HG02973 (cell line): ENCODE measurements at regions not wholly inside any gene's neighbourhood (a gene's known extent, or its start where the extent isn't known, plus 50 kb on each side); places are given as distances from the start of the nearest gene placed in this dataset.
"Not testable (repeated sequence)": the region's sequence is repeated elsewhere in the genome, so short reads cannot be mapped to it uniquely, and the experiment has no call there.

Source experiments
- ATAC-seq: cut with Tn5 transposase; IDR thresholded peaks from one replicate; pipeline ENCODE4 v1.9.1; 2021; ENCODE audit warnings: moderate library complexity; ENCODE audit not compliant: unreplicated experiment

GRCh38 chr15:59835776-59836175 is 146.7 kb upstream of the BNIP2 start:
- ATAC-seq, result no peak

- no peak for ATAC-seq
Observed at GRCh38 chr15:59834528-59834927, 145.4 kb upstream of the BNIP2 start.

DNA sequence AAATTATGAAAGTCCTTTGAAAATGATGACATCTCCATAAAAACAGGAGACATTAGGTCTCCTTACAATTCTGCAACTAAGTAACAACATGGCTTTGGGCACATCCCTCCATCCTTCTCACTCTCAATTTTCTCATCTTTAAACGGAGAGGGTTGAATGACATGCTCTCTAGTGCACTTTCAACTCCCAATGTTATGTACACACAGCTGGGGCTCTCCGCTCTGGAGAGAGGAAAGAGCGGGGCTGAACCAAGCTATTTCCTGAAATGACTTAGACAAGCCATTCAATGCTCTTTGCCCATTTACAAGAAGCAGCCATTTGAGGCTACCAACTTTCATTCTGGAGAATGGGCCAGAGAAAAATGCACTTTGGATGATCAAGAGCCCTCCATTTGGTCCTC is 144.2 kb upstream of the BNIP2 start:
- ATAC-seq, result no peak

DNA sequence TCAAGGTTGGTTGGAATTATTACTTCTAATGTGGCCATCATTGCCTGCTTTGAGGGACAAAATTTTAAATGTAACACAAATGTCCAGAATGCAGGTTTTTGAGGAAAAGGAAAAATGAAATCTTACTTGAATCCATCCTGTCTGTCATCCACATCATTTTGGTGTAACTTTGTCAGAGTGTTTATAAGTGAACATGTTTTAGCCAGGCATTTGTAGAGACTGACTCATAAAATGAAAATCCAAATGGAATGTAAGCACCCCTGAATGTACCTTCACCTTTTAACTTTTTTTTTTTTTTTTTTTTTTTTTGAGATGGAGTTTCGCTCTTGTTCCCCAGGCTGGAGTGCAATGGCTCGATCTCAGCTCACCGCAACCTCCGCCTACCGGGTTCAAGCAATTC is 141.8 kb upstream of the BNIP2 start:
- ATAC-seq, result no peak

- ATAC-seq, result no peak
Observed at GRCh38 chr15:59830098-59830497, 141.0 kb upstream of the BNIP2 start.

GRCh38 chr15:59828861-59829260 is 139.7 kb upstream of the BNIP2 start:
- ATAC-seq, result no peak

GRCh38 chr15:59828263-59828662 is 139.1 kb upstream of the BNIP2 start:
- no peak for ATAC-seq

GRCh38 chr15:59825901-59826300 is 136.8 kb upstream of the BNIP2 start:
- ATAC-seq, result no peak

DNA sequence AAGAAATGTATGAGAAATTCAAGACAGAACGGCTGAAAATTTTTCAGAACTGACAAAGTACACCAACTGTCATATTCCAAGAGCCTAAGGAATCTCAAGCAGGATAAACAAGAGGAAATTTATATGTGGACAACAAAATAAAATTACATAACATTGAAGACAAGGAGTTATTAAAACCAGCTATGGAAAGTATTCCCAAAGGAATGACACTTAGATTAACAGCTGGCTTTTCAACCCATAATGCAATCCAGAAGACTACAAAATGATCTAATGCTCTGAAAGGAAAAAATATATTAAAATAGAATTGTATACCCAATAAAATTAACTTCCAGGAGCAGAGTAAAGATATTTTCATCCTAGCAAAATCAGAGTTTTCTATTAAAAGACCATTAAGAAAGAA is 132.2 kb upstream of the BNIP2 start:
- ATAC-seq, result no peak

- no peak for ATAC-seq
Observed at GRCh38 chr15:59819092-59819491, 130.0 kb upstream of the BNIP2 start.

DNA sequence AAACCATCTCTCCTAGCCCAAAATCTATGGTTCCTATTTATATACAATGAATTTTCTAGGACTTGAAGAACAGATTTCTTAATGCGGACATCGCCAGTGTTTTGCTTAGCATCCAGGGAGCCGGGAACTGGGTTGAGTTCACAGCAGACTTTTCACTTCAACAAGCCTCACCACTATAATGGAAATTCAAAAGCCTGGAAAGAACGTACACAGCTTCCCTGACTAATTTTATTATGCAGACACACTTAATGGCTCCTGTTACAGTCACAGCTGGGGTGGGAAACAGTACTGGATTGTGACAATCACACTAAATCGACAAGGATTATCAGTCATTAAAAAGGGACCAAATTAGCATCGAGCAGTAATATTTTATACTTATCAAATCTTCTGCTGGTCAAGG is 129.2 kb upstream of the BNIP2 start:
- ATAC-seq, result no peak

GRCh38 chr15:59817834-59818233 is 128.7 kb upstream of the BNIP2 start:
- ATAC-seq, result no peak

DNA sequence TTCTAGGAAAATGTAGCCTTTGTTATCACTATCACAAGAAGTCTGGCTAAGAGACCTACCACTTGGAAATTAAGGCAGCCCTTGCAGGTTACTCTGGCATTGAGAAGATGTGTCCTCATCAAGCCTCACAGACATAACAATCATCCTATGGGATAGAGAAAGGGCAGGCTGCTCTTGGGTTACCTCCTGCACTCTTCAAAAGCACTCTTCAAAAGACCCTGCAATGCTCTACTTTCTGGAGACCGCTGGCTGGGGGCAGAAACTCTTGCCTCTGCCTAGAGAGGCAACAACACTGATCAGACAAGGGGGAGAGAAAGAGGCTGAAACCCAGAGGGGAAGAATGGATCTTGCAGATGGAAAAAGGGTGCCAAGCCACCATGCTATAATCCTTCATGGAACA is 127.9 kb upstream of the BNIP2 start:
- no peak for ATAC-seq

GRCh38 chr15:59814409-59814808 is 125.3 kb upstream of the BNIP2 start:
- ATAC-seq, result no peak

GRCh38 chr15:59812889-59813288 is 123.8 kb upstream of the BNIP2 start:
- ATAC-seq, result no peak

DNA sequence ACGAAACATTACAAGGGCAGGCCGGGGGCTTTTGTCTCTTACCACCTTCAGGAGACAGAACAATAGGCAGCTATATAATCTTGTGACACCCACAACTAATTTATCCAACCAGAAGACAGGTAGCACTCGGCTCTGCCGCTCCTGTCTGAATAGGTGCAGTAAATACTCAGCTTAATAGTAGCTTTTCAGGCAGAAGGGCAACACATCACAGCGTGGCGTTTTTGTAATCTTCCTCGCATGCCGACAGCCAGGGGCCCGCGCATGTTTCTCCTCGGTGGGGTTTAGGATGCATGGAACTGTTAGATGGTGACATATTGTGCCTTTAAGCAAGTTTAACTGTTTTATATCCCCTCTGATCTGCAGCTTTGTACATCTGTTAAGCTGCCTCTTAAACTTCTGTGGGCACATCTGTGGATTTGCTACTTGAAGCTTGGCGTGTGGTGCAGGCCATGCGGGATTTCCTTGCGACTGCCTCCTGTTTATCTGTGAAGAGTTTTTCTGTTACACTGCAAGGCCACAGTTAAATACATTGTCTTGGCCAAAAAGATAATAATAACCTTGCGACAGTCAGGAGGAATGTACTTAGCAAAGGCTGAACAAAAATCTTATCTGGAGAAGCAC is 123.2 kb upstream of the BNIP2 start:
- no peak for ATAC-seq

GRCh38 chr15:59803293-59803966 is 114.3 kb upstream of the BNIP2 start:
- not testable (repeated sequence) for ATAC-seq

GRCh38 chr15:59801649-59802048 is 112.5 kb upstream of the BNIP2 start:
- no peak for ATAC-seq

DNA sequence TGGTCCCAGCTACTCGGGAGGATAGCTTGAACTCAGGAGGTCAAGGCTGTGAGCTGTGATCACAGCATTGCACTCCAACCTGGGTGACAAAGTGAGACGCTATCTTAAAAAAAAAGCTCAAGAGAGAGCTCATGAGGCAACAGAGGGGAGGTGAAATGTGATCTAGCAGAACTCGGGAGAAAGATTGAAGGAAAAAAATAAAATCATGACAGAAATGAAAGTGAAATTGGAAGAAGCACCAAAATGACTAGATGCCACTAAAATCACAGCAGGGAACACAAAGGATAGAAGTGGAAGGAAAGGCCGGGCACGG is 109.4 kb upstream of the BNIP2 start:
- ATAC-seq, result no peak

GRCh38 chr15:59797756-59798604 is 108.9 kb upstream of the BNIP2 start:
- no peak for ATAC-seq

DNA sequence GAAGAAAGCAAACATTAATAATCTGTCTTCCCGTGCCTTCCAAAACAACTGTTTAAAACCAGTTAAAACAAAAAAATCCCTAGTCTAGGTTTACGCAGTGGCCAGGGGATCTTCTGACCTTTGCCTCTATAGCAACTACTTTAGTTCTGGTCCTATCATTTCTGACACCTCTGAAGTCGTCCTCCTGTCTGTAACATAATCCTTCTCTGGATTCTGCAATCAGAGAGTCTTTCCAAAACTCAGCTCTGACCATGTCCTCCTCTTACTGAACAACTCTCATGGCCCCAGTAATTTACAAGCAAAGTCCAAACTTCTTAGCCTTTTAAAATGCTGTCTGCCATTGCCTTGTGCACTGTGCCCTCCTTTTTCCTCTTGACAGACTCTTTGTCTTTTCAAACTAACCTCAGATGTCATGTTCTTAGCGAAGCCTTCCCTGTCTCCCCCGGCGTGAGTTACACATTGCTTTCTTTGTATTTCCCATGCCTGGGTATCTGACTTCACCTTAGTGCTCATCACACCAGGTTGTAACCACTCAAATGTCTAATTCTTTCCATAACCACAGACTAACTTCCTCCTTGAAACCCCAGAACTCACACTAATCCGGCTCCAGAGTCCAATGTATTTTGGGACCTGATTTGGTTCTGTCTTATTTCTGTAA is 105.2 kb upstream of the BNIP2 start:
- no peak for ATAC-seq

DNA sequence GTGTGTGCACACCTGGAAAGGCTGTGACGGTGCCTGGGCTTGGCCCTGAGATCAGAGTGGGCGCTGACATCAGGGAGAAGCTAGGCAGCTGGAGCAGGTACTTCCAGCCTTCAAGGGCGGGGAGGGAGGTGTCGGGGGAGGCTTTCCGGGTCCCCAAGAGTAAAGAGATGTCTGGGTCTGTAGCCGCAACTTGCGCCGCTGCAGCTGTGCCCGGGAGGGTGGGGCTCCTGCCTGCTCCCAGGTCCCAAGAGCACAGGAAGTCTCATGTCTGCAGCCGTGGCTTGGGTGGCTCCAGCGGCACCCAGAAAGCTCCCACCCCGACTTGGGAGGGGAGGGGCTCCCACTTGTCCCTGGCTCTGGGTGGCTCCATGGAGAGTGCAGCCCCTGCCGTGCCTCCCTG is 103.2 kb upstream of the BNIP2 start:
- no peak for ATAC-seq
